ENCODE measurements at regions not wholly inside any gene's neighbourhood (a gene's known extent, or its start where the extent isn't known, plus 50 kb on each side); places are given as distances from the start of the nearest gene placed in this dataset.

DNA sequence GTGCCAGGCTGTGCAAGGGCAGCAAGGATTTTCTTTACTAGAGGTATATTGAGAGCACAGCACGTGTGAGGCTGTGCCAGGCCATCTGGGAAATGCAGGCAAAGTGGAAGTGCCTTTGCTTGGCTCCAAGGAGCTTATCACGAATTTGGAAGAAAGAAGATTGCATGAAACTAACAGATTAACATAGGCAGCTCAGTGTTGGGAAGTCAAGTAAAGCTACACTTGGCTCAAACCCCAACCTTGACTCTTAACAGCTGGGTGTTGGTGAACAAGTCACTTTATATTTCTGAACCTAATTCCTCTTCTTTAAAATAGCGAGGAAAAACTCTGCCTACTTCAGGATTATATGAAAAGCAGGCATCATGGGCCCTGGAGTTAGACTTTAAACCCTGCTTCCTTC is 105.2 kb downstream of the PLCE1 start:
- TF ChIP-seq EZH2phosphoT487 (IDR thresholded peaks at IDR 0.05; ENCODE audit: insufficient read depth, low read depth) = no peak
- TF ChIP-seq EZH2 (IDR thresholded peaks at IDR 0.05; ENCODE audit: insufficient read depth, poor library complexity, severe bottlenecking) = no peak

All from GM23248 (cell line).